ENCODE measurements at regions not wholly inside any gene's neighbourhood (a gene's known extent, or its start where the extent isn't known, plus 50 kb on each side); places are given as distances from the start of the nearest gene placed in this dataset.

- no peaks in the 10 kb centered on the region for H3K27me3 ChIP-seq (replicated peaks; ENCODE audit: insufficient read depth, low read length)
- H2AFZ ChIP-seq (ENCODE audit: low read length): no peak overlapping the region
- H3K9me2 ChIP-seq (replicated peaks; ENCODE audit: insufficient read depth, low read length): no peaks in the 10 kb centered on the region
- H3K79me2 ChIP-seq (ENCODE audit: low read length): no peaks in the 10 kb centered on the region
- no peaks in the 10 kb centered on the region for H3K9me3 ChIP-seq (replicated peaks; ENCODE audit: insufficient read depth, low read length)
- H3K4me2 ChIP-seq (ENCODE audit: low read depth, low read length): no peak overlapping the region
- DNase-seq: no peak
- H3F3A ChIP-seq (ENCODE audit: insufficient read depth, low read length): no peaks in the 10 kb centered on the region
- H3K36me3 ChIP-seq (replicated peaks; ENCODE audit: insufficient read depth, low read length): no peaks in the 10 kb centered on the region
- no peak overlapping the region for H3K9ac ChIP-seq (ENCODE audit: low read length)
- H4K20me1 ChIP-seq (ENCODE audit: insufficient read depth, low read length): no peaks in the 10 kb centered on the region
- H3K27ac ChIP-seq (ENCODE audit: low read length): no peak overlapping the region
- no peaks in the 10 kb centered on the region for H3K4me1 ChIP-seq (ENCODE audit: low read length)
- no peak for TF ChIP-seq CTCF (IDR thresholded peaks at IDR 0.05; ENCODE audit: low read length)
- TF ChIP-seq EZH2phosphoT487 (IDR thresholded peaks at IDR 0.05; ENCODE audit: low read length): no peak
- TF ChIP-seq EZH2 (optimal IDR thresholded peaks at IDR 0.05; ENCODE audit: low read depth, low read length): no peak
- no peak overlapping the region for H3K4me3 ChIP-seq (ENCODE audit: low read length)
Measured at GRCh38 chr12:25421651-25422167, 131.4 kb downstream of the LMNTD1 start.

- H3K9ac ChIP-seq (ENCODE audit: low read length): no peak overlapping the region
- H3K36me3 ChIP-seq (replicated peaks; ENCODE audit: insufficient read depth, low read length): no peaks in the 10 kb centered on the region
- H3F3A ChIP-seq (ENCODE audit: insufficient read depth, low read length): no peaks in the 10 kb centered on the region
- no peaks in the 10 kb centered on the region for H3K27me3 ChIP-seq (replicated peaks; ENCODE audit: insufficient read depth, low read length)
- no peaks in the 10 kb centered on the region for H3K79me2 ChIP-seq (ENCODE audit: low read length)
- no peak overlapping the region for H3K27ac ChIP-seq (ENCODE audit: low read length)
- H2AFZ ChIP-seq (ENCODE audit: low read length): no peak overlapping the region
- H3K4me1 ChIP-seq (ENCODE audit: low read length): no peaks in the 10 kb centered on the region
- H3K4me2 ChIP-seq (ENCODE audit: low read depth, low read length): no peak overlapping the region
- no peaks in the 10 kb centered on the region for H3K9me2 ChIP-seq (replicated peaks; ENCODE audit: insufficient read depth, low read length)
- DNase-seq: no peak
- TF ChIP-seq EZH2 (optimal IDR thresholded peaks at IDR 0.05; ENCODE audit: low read depth, low read length): no peak
- TF ChIP-seq CTCF (IDR thresholded peaks at IDR 0.05; ENCODE audit: low read length): no peak
- no peaks in the 10 kb centered on the region for H4K20me1 ChIP-seq (ENCODE audit: insufficient read depth, low read length)
- no peaks in the 10 kb centered on the region for H3K9me3 ChIP-seq (replicated peaks; ENCODE audit: insufficient read depth, low read length)
- H3K4me3 ChIP-seq (ENCODE audit: low read length): no peak overlapping the region
Measured at GRCh38 chr12:25420116-25420515, 133.0 kb downstream of the LMNTD1 start.

GRCh38 chr12:25419595-25419994, 133.5 kb downstream of the LMNTD1 start:
- H4K20me1 ChIP-seq (ENCODE audit: insufficient read depth, low read length): no peaks in the 10 kb centered on the region
- no peaks in the 10 kb centered on the region for H3K79me2 ChIP-seq (ENCODE audit: low read length)
- H3K27me3 ChIP-seq (replicated peaks; ENCODE audit: insufficient read depth, low read length): no peaks in the 10 kb centered on the region
- H3K4me3 ChIP-seq (ENCODE audit: low read length): no peak overlapping the region
- no peak for DNase-seq
- no peak overlapping the region for H3K9ac ChIP-seq (ENCODE audit: low read length)
- H3K4me2 ChIP-seq (ENCODE audit: low read depth, low read length): no peak overlapping the region
- H3K27ac ChIP-seq (ENCODE audit: low read length): no peak overlapping the region
- no peaks in the 10 kb centered on the region for H3K9me2 ChIP-seq (replicated peaks; ENCODE audit: insufficient read depth, low read length)
- no peaks in the 10 kb centered on the region for H3K4me1 ChIP-seq (ENCODE audit: low read length)
- no peaks in the 10 kb centered on the region for H3K36me3 ChIP-seq (replicated peaks; ENCODE audit: insufficient read depth, low read length)
- H3F3A ChIP-seq (ENCODE audit: insufficient read depth, low read length): no peaks in the 10 kb centered on the region
- no peak overlapping the region for H2AFZ ChIP-seq (ENCODE audit: low read length)
- no peaks in the 10 kb centered on the region for H3K9me3 ChIP-seq (replicated peaks; ENCODE audit: insufficient read depth, low read length)
- TF ChIP-seq EZH2phosphoT487 (IDR thresholded peaks at IDR 0.05; ENCODE audit: low read length): no peak
- TF ChIP-seq EZH2 (optimal IDR thresholded peaks at IDR 0.05; ENCODE audit: low read depth, low read length): no peak
- no peak for TF ChIP-seq CTCF (IDR thresholded peaks at IDR 0.05; ENCODE audit: low read length)

Data from MM.1S (cell line).